IMR-90 (cell line): ENCODE measurements at regions not wholly inside any gene's neighbourhood (a gene's known extent, or its start where the extent isn't known, plus 50 kb on each side); places are given as distances from the start of the nearest gene placed in this dataset.

Source experiments
- ATAC-seq: fragments of 200-7000 bp; cut with Tn5 transposase; 2 replicates; pipeline ENCODE4 v1.9.1; 2020; ENCODE audit warnings: low read depth, mild to moderate bottlenecking, moderate library complexity
- BruUV-seq: library from RNA; stranded (reverse); fragments of 400-500 nt; replicated peaks from 2 replicates; lab custom pipeline; 2021; lab: Mats Ljungman, UMichigan
- CTCF ChIA-PET: fragments of 300-600 bp; formaldehyde crosslinking; extraction: SDS; loops from one replicate; lab custom pipeline; 2021; ENCODE audit warnings: antibody characterized with exemption; lab: Yijun Ruan, JAX
- POLR2A ChIA-PET: fragments of 300-600 bp; sonication (Branson Sonifier 250); formaldehyde crosslinking; loops from one replicate; lab custom pipeline; 2022; ENCODE audit warnings: antibody characterized with exemption; ENCODE audit not compliant: unreplicated experiment; lab: Charles Lee
- DNase-seq: peaks from one replicate; pipeline ENCODE4 v3.0.0; 2013
- H2AFZ ChIP-seq: replicated peaks from 2 replicates; pipeline ENCODE3; 2013; ENCODE audit warnings: low read length, mild to moderate bottlenecking; ENCODE audit not compliant: poor library complexity
- H2AK5ac ChIP-seq: 2 replicates; pipeline ENCODE4 v1.6.1; 2013; ENCODE audit warnings: low read depth, low read length, inconsistent platforms
- H2AK9ac ChIP-seq: replicated peaks from 2 replicates; pipeline ENCODE3; 2013; ENCODE audit warnings: mild to moderate bottlenecking, low read depth, low read length, moderate library complexity; ENCODE audit not compliant: poor library complexity
- H2BK120ac ChIP-seq: 2 replicates; pipeline ENCODE4 v1.6.1; 2013; ENCODE audit warnings: low read depth, low read length, inconsistent platforms
- H2BK15ac ChIP-seq: 3 replicates; pipeline ENCODE4 v1.6.1; 2013; ENCODE audit warnings: low read depth, low read length, inconsistent platforms
- H2BK20ac ChIP-seq: 2 replicates; pipeline ENCODE4 v1.6.1; 2013; ENCODE audit warnings: low read depth, mild to moderate bottlenecking, inconsistent platforms, low read length, moderate library complexity
- H2BK5ac ChIP-seq: 2 replicates; pipeline ENCODE4 v1.6.1; 2013; ENCODE audit warnings: mild to moderate bottlenecking, low read depth, low read length, inconsistent platforms; ENCODE audit not compliant: poor library complexity, severe bottlenecking
- H3K14ac ChIP-seq: replicated peaks from 2 replicates; pipeline ENCODE4 v1.6.1; 2013; ENCODE audit warnings: low read depth, low read length, inconsistent platforms
- H3K18ac ChIP-seq: 2 replicates; pipeline ENCODE4 v1.6.1; 2013; ENCODE audit warnings: low read depth, low read length, control low read depth
- H3K23ac ChIP-seq: 2 replicates; pipeline ENCODE4 v1.6.1; 2013; ENCODE audit warnings: low read depth, low read length, inconsistent platforms
- H3K27ac ChIP-seq: 2 replicates; pipeline ENCODE4 v1.5.1; 2013; ENCODE audit warnings: mild to moderate bottlenecking, control low read depth, low read length; ENCODE audit not compliant: insufficient read depth
- H3K27me3 ChIP-seq: 2 replicates; pipeline ENCODE4 v1.6.1; 2013; ENCODE audit warnings: low read length; ENCODE audit not compliant: control insufficient read depth, insufficient read depth
- H3K36me3 ChIP-seq: 2 replicates; pipeline ENCODE4 v1.6.1; 2013; ENCODE audit warnings: low read length, mixed read lengths; ENCODE audit not compliant: control insufficient read depth, insufficient read depth
- H3K4ac ChIP-seq: 2 replicates; pipeline ENCODE4 v1.6.1; 2013; ENCODE audit warnings: low read depth, low read length, inconsistent platforms
- H3K4me1 ChIP-seq: 2 replicates; pipeline ENCODE4 v1.6.1; 2013; ENCODE audit warnings: low read length, mixed read lengths; ENCODE audit not compliant: control insufficient read depth, insufficient read depth
- H3K4me2 ChIP-seq: 2 replicates; pipeline ENCODE4 v1.6.1; 2013; ENCODE audit warnings: low read depth, mild to moderate bottlenecking, control low read depth, low read length, moderate library complexity
- H3K4me3 ChIP-seq: 2 replicates; pipeline ENCODE4 v1.5.1; 2013; ENCODE audit warnings: low read depth, mild to moderate bottlenecking, control low read depth, low read length, moderate library complexity; ENCODE audit not compliant: insufficient read depth
- H3K56ac ChIP-seq: 2 replicates; pipeline ENCODE4 v1.6.1; 2013; ENCODE audit warnings: low read length, inconsistent platforms; ENCODE audit not compliant: insufficient read depth; ENCODE audit errors: extremely low read depth
- H3K79me1 ChIP-seq, 2 experiments: 2 replicates each; pipeline ENCODE4 v1.6.1; 2013; ENCODE audit warnings: low read length in 2 of 2, inconsistent platforms in 1 of 2, low read depth in 1 of 2
- H3K9ac ChIP-seq: 2 replicates; pipeline ENCODE4 v1.6.1; 2013; ENCODE audit warnings: low read depth, low read length, control low read depth
- H3K9me1 ChIP-seq: 2 replicates; pipeline ENCODE4 v1.6.1; 2013; ENCODE audit warnings: low read length, inconsistent platforms; ENCODE audit not compliant: insufficient read depth
- H3K9me3 ChIP-seq: 2 replicates; pipeline ENCODE4 v1.6.1; 2013; ENCODE audit warnings: low read length; ENCODE audit not compliant: control insufficient read depth, insufficient read depth
- H4K20me1 ChIP-seq: 2 replicates; pipeline ENCODE4 v1.6.1; 2013; ENCODE audit warnings: low read length, inconsistent platforms; ENCODE audit not compliant: insufficient read depth
- H4K5ac ChIP-seq: 2 replicates; pipeline ENCODE4 v1.6.1; 2013; ENCODE audit warnings: mild to moderate bottlenecking, low read depth, low read length, control low read depth
- H4K8ac ChIP-seq, 2 experiments: 2 replicates each; pipeline ENCODE4 v1.6.1; 2013; ENCODE audit warnings: low read depth in 2 of 2, low read length in 2 of 2, control low read depth in 1 of 2, inconsistent platforms in 1 of 2
- H4K91ac ChIP-seq: 2 replicates; pipeline ENCODE4 v1.6.1; 2013; ENCODE audit warnings: low read depth, low read length, inconsistent platforms; ENCODE audit not compliant: insufficient read depth
- BHLHE40 ChIP-seq: fragments of 150-350 bp; IDR thresholded peaks from 2 replicates; pipeline ENCODE4 v1.6.1; 2016; ENCODE audit warnings: mild to moderate bottlenecking, low read depth, low read length
- CEBPB ChIP-seq: IDR thresholded peaks from 2 replicates; pipeline ENCODE4 v1.6.1; 2012; ENCODE audit warnings: low read depth, low read length, improper control_type of control experiment
- CHD1 ChIP-seq: IDR thresholded peaks from 2 replicates; pipeline ENCODE4 v1.6.1; 2012; ENCODE audit warnings: low read depth, low read length, improper control_type of control experiment
- FOS ChIP-seq: fragments of 150-350 bp; IDR thresholded peaks from 2 replicates; pipeline ENCODE4 v1.6.1; 2016; ENCODE audit warnings: low read depth, low read length
- MAFK ChIP-seq: IDR thresholded peaks from 2 replicates; pipeline ENCODE4 v1.6.1; 2012; ENCODE audit warnings: low read depth, low read length, improper control_type of control experiment
- MAZ ChIP-seq: IDR thresholded peaks from 2 replicates; pipeline ENCODE4 v1.6.1; 2012; ENCODE audit warnings: low read depth, mild to moderate bottlenecking, low read length, improper control_type of control experiment, moderate library complexity, borderline replicate concordance
- MXI1 ChIP-seq: IDR thresholded peaks from 2 replicates; pipeline ENCODE4 v1.6.1; 2012; ENCODE audit warnings: low read depth, mild to moderate bottlenecking, low read length, moderate library complexity, borderline replicate concordance
- NFE2L2 ChIP-seq: fragments of 150-350 bp; IDR thresholded peaks from 2 replicates; pipeline ENCODE4 v1.6.1; 2016; ENCODE audit warnings: low read depth, mild to moderate bottlenecking, low read length
- POLR2A ChIP-seq: IDR thresholded peaks from 2 replicates; pipeline ENCODE4 v1.6.1; 2012; ENCODE audit warnings: mild to moderate bottlenecking, low read depth, low read length
- RAD21 ChIP-seq: IDR thresholded peaks from 2 replicates; pipeline ENCODE4 v1.6.1; 2012; ENCODE audit warnings: low read length, improper control_type of control experiment
- RCOR1 ChIP-seq: IDR thresholded peaks from 2 replicates; pipeline ENCODE4 v1.6.1; 2012; ENCODE audit warnings: mild to moderate bottlenecking, low read length, improper control_type of control experiment; ENCODE audit not compliant: insufficient replicate concordance
- RFX5 ChIP-seq: IDR thresholded peaks from 2 replicates; pipeline ENCODE4 v1.8.0; 2012; ENCODE audit warnings: low read depth, mild to moderate bottlenecking, low read length, moderate library complexity
- SMC3 ChIP-seq: fragments of 150-350 bp; IDR thresholded peaks from 2 replicates; pipeline ENCODE4 v1.6.1; 2016; ENCODE audit warnings: low read depth, mild to moderate bottlenecking, antibody characterized with exemption, low read length, moderate library complexity
- WGBS, 2 experiments: methylation state at CpG; one replicate each; pipeline versions ENCODE4 v1.1.5 to v1.1.7; 2013; ENCODE audit warnings: missing lambda C conversion rate in 2 of 2; ENCODE audit not compliant: insufficient read length in 1 of 2; ENCODE audit errors: extremely low coverage in 2 of 2; 5-methylcytosine and 5-hydroxymethylcytosine counted together
- dilution Hi-C: fragments of 300-500 bp; cut with HindIII; formaldehyde crosslinking; loops from one replicate; pipeline ENCODE4 v1.14.3; 2018; ENCODE audit warnings: low sequenced_read_pairs; ENCODE audit not compliant: unreplicated experiment
- in situ Hi-C: fragments of 300-500 bp; cut with MboI; formaldehyde crosslinking; loops from 3 replicates; pipeline ENCODE4 v1.14.3; 2019; ENCODE audit warnings: low sequenced_read_pairs, inconsistent platforms, mixed read lengths
- intact Hi-C: fragments of 100-400 bp; cut with micrococcal nuclease; formaldehyde crosslinking; loops from 2 replicates; pipeline ENCODE4 v1.10.0; 2022
- TF ChIP-seq, protein P1 (sequence below): fragments of 150-350 bp; IDR thresholded peaks from 2 replicates; pipeline ENCODE4 v1.6.1; 2016; ENCODE audit warnings: low read depth, mild to moderate bottlenecking, low read length, moderate library complexity, borderline replicate concordance
- TF ChIP-seq, protein P2 (sequence below): conservative IDR thresholded peaks from 2 replicates; pipeline ENCODE4 v1.5.1; 2012; ENCODE audit warnings: mild to moderate bottlenecking, low read depth, low read length, improper control_type of control experiment
- TF ChIP-seq, protein P3 (sequence below): fragments of 150-350 bp; IDR thresholded peaks from 2 replicates; pipeline ENCODE4 v1.6.1; 2017; ENCODE audit warnings: mild to moderate bottlenecking, antibody characterized with exemption, low read length, low read depth

DNA sequence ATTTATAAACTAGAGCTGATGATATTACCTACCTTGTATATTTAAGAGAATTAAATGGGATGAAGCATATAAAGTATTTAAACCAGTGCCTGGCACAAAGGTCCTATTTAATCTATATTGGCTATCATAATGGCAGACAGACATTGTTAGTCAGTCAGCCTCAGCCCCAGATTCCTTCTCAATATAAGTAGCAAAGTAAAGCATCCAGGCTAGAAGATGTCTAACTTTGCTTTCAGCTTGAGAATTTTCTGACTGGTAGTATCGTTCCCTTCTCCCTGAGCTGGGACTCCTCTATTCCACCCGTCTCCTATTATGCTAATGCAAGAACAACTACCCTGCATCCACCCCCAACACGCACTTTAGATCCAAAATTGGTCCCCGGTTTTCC is 215.7 kb upstream of the SIX2 start:
- peaks cover 44% of the 10 kb centered on the region for H3K27me3 ChIP-seq
- intact Hi-C loops (no loop called here), in situ Hi-C loops (no loop called here), dilution Hi-C loops (no loop called here)
- H3K4me2 ChIP-seq: no peak overlapping the region
- TF ChIP-seq FOS: no peak
- TF ChIP-seq, protein P1, sequence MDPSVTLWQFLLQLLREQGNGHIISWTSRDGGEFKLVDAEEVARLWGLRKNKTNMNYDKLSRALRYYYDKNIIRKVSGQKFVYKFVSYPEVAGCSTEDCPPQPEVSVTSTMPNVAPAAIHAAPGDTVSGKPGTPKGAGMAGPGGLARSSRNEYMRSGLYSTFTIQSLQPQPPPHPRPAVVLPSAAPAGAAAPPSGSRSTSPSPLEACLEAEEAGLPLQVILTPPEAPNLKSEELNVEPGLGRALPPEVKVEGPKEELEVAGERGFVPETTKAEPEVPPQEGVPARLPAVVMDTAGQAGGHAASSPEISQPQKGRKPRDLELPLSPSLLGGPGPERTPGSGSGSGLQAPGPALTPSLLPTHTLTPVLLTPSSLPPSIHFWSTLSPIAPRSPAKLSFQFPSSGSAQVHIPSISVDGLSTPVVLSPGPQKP: no peak
- TF ChIP-seq, protein P2, sequence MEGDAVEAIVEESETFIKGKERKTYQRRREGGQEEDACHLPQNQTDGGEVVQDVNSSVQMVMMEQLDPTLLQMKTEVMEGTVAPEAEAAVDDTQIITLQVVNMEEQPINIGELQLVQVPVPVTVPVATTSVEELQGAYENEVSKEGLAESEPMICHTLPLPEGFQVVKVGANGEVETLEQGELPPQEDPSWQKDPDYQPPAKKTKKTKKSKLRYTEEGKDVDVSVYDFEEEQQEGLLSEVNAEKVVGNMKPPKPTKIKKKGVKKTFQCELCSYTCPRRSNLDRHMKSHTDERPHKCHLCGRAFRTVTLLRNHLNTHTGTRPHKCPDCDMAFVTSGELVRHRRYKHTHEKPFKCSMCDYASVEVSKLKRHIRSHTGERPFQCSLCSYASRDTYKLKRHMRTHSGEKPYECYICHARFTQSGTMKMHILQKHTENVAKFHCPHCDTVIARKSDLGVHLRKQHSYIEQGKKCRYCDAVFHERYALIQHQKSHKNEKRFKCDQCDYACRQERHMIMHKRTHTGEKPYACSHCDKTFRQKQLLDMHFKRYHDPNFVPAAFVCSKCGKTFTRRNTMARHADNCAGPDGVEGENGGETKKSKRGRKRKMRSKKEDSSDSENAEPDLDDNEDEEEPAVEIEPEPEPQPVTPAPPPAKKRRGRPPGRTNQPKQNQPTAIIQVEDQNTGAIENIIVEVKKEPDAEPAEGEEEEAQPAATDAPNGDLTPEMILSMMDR: no peak
- TF ChIP-seq RCOR1: no peak
- TF ChIP-seq MAZ: no peak
- TF ChIP-seq MAFK: no peak
- TF ChIP-seq, protein P3, sequence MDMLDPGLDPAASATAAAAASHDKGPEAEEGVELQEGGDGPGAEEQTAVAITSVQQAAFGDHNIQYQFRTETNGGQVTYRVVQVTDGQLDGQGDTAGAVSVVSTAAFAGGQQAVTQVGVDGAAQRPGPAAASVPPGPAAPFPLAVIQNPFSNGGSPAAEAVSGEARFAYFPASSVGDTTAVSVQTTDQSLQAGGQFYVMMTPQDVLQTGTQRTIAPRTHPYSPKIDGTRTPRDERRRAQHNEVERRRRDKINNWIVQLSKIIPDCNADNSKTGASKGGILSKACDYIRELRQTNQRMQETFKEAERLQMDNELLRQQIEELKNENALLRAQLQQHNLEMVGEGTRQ: no peak
- TF ChIP-seq NFE2L2: no peak
- no peak for TF ChIP-seq SMC3
- no peak for TF ChIP-seq CEBPB
- TF ChIP-seq POLR2A: no peak
- no peak for TF ChIP-seq BHLHE40
- no peak for TF ChIP-seq MXI1
- TF ChIP-seq RAD21: no peak
- no peak for TF ChIP-seq CHD1
- TF ChIP-seq RFX5: no peak
- H2AK9ac ChIP-seq: no peak overlapping the region
- H3K9me1 ChIP-seq: no peaks in the 10 kb centered on the region; the same call in 1 of the 2 replicates
- ATAC-seq (no peak), DNase-seq (no peak)
- H3K9me3 ChIP-seq: peaks cover 5% of the 10 kb centered on the region; the same call in 1 of the 2 replicates
- no peak overlapping the region for H4K91ac ChIP-seq
- H3K14ac ChIP-seq: no peak overlapping the region
- H2BK120ac ChIP-seq: no peak overlapping the region
- no peaks in the 10 kb centered on the region for H3K4me1 ChIP-seq
- H3K4me3 ChIP-seq: no peak overlapping the region
- no peak overlapping the region for H2BK20ac ChIP-seq
- no peak overlapping the region for H3K18ac ChIP-seq
- H3K27ac ChIP-seq: no peak overlapping the region
- no peak overlapping the region for H2BK15ac ChIP-seq
- BruUV-seq: no TSS peak
- no peak overlapping the region for H3K56ac ChIP-seq
- no peak overlapping the region for H4K8ac ChIP-seq
- H3K9ac ChIP-seq: no peak overlapping the region
- no CpG with 5 or more reads among the region's 4 CpGs for WGBS, 2 experiments
- H3K79me1 ChIP-seq: no peaks in the 10 kb centered on the region
- H4K5ac ChIP-seq: no peak overlapping the region
- no peak overlapping the region for H2AK5ac ChIP-seq
- no peak overlapping the region for H3K23ac ChIP-seq
- H2AFZ ChIP-seq: no peak overlapping the region
- POLR2A ChIA-PET: no interaction called here
- H2BK5ac ChIP-seq: no peak overlapping the region
- CTCF ChIA-PET: no interaction called here
- H3K36me3 ChIP-seq: no peaks in the 10 kb centered on the region
- H3K4ac ChIP-seq: no peak overlapping the region
- H4K20me1 ChIP-seq: no peaks in the 10 kb centered on the region; the same call in 1 of the 2 replicates
